T follicular helper cell (primary cell): ENCODE measurements at regions not wholly inside any gene's neighbourhood (a gene's known extent, or its start where the extent isn't known, plus 50 kb on each side); places are given as distances from the start of the nearest gene placed in this dataset.

Experiments
- DNase-seq: peaks from one replicate; pipeline ENCODE4 v3.0.0-alpha.2; 2020; ENCODE audit warnings: low read depth

DNA sequence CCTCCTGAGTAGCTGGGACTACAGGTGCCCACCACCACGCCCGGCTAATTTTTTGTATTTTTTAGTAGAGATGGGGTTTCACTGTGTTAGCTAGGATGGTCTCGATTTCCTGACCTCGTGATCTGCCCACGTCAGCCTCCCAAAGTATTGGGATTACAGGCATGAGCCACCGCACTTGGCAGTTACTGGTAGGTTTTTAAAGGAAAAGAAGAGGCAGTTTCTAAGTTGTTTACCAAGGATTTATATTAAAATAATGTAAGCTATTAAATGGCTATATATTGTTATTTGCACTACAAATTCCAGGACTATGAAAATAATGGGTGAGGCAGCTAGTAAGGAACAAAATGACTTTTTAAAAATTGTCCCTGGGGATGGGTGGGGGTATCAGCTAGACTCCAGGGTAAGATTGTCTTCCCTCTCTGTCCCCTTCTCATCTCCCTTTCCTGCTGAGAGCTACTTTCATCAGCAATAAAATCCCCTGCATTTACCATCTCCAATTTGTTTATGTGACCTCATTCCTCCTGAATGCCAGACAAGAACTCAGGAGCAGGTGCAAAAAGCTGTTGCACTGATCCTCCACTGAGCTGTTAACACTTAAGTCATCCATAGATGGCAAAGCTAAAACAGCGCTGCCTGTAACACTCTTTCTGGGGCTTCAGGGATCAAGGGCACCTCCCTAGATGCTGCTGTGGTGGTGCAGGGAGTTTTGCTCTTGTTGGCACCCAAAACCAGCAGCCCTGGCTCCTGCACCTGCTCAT, 165.2 kb downstream of the ZPLD1 start:
- DNase-seq, result no peak

DNA sequence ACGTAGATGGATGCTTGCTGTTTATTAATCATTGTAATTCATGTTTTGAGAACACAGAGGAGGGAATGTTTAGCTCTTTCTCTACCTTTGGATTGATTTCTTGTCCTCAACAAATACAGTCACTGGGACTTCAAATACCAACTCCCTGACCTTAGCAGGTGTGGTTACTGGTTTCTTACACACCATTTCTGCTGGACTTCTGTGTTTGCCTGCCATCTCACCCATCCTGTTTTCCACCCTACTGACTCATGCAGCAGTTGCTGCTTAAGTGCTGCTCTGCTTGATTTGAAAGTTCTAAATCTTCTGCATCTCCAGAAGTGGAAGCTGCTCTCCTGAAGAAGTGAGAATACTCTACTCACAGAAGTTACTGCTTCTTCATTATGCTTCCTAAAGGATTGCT, 170.3 kb downstream of the ZPLD1 start:
- no peak for DNase-seq

DNA sequence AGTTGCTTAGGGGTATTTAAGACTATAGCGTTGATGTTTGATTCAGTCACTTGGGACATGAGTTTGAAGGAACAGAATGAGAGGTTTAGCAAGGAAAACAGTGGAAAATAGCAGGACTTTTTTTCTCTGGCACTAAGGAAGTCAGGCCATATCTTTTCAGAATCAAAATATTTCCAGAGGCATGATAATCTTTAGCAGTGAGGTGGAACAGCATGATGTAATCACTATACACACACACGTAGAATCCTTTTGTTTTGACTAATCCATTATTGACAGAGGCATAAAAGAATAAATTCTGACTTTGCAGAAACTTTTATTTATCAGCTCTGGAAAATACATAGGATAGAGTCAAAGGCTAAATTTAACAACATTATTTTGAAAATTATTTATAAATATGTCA, 174.1 kb downstream of the ZPLD1 start:
- no peak for DNase-seq

DNA sequence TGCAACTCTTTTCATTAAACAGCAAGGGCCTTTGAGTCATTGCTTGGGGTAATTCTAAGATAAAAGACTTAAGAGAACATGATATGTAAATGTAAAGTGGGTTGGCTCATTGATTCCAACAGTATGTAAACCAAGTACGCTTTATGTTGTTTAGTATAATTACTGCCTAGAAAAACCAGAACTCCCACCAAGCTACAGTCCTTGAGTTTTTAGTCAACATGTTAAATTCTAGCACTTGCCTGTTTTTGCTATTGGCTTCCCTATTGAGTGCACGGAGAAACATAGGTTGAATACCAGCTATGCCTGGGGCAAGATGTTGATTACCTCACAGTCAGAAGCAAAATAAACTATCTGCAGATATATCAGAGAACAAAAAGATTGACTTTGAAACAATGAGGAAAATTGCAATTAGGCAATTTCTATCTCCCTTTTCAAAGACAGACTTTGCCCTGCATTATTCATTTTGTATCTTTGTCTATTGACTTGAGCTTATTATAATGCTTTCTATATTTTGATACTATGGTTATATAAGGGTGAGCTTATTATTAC, 179.3 kb downstream of the ZPLD1 start:
- no peak for DNase-seq

DNA sequence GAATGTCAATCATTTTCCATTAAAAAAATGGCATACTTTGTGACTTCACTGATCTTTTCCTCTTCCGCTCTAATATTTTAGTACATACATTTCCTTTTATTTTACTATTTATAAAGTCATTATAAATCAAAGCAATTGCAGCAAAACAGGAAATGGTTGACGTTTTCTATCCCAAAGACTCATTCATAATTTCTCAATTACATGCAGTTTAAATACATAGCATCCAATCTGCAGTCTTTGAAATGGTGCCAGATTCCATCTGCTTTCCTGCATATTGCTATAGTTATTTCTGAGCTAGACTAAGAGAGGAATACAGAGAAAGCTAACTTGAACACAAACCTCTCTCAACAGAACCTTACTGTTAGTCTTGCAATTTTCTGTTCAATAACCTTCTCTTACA, 179.8 kb downstream of the ZPLD1 start:
- no peak for DNase-seq

DNA sequence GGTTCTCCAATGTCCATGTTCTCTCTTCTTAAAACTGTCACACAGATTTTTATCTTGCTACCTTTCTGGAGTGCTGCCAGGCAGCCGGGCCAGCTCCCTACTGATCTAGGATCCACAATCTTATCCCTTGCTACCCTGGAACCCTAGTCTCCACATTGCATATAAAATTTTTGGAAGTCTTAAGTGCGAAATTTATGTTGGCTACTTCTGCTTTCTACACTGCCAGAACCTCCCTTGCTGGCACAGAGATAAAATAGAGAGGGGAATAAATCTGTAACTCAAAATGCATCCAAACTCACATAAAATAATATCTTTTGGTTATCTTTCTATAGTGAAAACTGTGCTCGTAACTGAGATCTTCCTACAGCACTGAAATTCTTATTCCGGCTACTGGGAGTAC, 182.6 kb downstream of the ZPLD1 start:
- DNase-seq, result no peak

DNA sequence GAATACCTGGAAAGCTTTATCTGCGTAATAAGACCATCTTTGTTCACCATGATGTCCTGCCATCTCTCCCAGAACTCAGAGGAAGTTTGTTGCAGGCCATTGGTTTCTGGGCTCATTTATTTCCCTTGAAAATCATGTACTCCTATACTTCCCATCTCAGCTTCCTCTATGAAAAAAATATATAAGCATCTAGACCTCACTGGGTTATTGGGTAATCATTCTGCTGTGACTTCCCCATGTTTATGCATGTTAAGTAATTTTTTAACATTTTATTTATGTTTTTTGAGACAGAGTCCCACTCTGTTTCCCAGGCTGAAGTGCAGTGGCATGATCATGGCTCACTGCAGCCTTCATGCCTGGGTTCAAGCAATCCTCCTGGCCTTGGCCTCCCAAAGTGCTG, 184.5 kb downstream of the ZPLD1 start:
- DNase-seq, result no peak

DNA sequence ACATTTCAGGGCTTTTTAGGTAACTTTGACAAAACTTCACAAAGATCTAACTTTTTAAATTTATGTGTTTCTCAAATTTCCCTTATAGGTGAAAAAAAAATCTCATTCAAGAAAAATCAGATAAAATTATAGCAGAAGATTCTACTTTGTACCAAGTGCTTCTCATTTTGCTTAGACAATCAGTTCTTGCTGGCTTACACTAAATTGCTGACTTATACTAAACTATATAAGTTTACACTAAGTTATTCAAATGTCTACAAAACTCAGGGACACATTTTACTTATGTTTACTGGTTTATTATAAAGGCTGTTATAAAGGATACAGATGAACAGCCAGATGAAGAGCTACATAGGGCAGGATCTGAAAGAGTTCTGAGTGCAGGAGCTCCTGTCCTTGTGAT, 195.1 kb downstream of the ZPLD1 start:
- no peak for DNase-seq

DNA sequence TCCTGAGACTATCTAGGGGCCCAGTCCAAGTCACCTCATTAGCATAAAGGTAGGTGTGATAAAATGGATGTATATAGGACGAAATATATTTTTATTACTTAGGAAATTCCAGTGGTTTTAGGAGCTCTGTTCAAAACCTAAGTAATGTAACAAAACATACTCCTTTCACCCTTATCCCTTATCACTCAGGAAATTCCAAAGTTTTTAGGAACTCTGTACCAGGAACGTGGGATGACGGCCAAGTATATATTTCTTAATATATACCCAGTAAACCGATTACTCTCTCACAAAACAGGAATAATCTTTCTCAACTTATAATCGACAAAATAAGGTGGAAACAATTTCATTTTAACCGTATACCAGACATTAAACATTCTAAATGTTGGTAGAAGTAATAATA, 195.7 kb downstream of the ZPLD1 start:
- no peak for DNase-seq

DNA sequence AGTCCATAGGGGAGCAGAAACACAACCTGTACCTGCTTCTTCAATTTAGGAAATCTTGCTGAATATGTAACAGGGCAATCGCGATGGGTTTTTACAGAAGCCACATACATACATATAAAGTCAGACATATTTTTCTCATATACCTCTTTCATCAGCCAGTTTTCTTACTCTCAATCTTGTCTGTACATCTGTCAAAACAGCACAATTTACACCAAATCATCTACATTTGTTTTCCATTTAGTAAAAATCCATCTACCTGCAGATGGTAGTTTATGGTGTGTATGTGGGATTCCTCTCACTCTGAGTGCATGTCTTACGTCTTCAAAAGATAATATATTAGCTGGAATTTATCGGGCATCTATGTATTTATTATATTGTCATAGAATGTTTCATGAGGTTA, 208.7 kb downstream of the ZPLD1 start:
- DNase-seq, result no peak

DNA sequence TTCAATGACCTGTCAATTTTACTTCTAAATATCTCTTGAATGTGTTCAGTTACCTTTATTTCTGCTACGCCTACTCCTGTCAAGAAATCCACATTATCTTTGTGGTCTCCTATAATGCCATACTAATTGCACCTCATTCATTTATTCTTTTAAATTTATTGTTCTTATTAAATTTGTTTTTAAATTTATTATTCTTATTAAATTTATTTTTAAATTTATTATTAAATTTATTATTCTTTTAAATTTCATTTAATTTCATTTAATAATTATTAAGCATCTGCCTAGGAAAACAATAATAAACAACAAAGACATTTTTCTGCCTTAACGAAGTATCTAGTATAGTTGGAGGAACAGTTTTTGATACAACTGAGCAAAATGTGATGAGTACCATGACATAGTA, 211.7 kb downstream of the ZPLD1 start:
- DNase-seq, result no peak

DNA sequence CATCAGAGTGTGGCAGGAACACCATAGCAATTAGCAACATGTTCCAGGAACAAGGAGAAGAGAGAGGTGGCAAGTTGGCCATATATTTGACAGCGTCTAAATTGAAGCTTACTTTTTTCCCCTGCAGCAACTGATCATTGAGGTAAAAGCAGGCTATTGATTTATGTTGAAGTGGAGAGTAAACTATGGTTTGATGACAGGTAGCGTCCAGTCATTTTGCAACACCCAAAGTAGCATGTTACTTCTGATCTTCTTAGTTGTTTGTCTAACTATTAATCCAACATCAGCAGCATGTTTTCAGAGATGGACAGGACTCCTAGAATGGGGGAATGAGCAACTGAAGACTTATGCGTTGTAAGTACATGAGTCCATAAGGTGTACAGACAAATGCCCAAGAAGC, 225.8 kb downstream of the ZPLD1 start:
- DNase-seq, result no peak

DNA sequence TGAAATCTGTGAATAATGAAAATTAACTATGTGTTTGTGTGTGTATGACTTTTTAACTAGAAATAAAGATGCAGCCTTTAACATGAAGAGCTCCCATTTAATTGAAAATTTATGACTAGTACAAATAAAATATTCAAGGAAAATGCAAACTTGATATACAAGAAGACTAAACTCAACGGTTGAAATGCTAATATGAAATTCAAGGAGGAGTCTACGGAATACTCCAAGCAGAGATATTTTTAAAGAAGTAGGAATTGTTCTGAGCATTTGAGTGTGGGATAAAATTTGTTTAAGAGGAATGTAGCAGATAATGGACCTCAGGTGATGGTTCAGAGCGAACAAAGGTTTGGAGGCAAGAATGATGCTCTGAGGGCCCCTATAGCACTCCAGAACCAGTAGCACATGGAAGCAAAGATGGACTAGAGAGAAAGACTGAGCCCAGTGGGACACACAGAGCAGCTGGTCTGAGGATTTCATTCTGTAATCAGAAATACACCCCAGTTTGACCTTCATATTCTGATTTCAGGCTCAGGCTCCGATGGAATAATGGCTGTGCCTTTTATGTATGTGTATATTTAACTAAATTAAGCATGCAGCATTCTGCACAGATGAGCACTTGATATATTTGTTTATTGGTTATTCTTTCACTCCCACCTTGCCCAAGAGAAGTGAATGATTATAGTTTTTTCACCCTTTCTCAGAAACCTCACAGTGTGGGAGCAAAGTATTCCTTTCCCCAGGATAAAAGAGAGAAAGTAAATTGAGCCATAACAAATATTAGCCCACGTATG, 227.1 kb downstream of the ZPLD1 start:
- DNase-seq, result no peak

DNA sequence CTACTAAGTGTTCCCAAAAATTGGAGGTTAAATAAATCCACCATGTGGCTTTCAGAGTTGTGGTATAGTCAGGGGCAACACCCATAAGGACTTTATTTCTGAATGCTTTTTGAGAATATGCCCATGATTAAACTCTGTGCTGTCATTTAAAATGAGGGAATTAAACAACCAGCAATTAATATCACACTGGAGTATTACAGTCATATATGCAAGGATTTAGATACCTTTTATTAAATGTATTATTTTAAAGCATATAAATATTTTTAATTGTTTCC, 227.6 kb downstream of the ZPLD1 start:
- no peak for DNase-seq

DNA sequence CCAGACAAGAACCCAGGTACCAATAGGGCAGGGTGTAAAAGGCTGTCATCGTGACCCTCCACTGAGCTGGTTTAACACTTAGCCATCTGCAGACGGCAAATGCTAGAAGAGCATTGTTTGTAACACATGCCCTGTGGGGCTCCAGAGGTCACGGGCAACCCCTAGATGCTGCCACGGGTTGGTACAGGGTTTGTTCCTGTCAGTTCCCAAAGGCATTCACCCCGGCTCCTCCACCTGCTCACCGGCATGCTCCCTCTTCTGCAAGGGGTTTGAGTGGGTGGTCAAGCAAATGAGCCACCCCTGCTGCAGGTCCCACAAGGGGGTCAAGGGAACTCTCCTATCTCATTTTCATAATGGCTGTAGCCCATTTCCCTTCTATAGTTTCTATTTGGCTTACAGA, 229.3 kb downstream of the ZPLD1 start:
- no peak for DNase-seq

DNA sequence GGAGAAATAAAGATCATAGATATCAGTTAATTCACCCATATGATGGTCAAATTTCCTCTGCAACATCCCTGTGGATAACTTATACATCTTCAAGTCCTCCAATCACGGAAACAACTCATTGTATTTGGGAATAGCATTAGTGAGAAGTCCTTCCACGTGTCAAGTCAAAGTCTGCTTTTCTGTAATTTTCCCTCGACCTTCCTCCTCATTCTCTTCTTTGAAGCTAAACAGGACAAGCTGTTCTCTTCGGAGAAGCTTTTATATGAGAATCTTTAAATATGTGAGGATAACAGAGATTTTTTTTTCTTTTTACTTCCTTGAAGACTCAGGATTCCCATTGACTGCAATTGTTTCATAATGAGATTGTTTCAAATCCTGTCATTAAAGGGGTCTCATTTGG, 230.4 kb downstream of the ZPLD1 start:
- no peak for DNase-seq

DNA sequence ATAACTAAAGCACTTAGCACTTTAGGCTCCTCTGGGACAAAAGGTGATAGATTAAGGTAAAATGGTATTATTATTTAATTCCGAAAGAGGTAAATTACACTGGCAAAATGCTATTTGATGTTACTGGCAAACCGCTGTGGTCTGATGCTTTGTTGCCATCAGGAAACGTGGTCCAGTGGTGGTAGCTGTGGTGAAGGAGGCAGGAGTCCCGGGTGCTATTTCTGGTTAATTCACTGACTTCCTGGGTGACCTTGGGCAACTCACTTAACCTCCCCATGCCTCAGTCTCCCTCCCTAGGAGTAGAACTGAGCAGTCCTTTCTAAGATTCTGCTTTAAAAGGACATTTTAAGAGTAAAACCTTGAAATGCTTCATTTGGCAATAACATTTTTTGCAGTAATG, 233.4 kb downstream of the ZPLD1 start:
- DNase-seq, result no peak

DNA sequence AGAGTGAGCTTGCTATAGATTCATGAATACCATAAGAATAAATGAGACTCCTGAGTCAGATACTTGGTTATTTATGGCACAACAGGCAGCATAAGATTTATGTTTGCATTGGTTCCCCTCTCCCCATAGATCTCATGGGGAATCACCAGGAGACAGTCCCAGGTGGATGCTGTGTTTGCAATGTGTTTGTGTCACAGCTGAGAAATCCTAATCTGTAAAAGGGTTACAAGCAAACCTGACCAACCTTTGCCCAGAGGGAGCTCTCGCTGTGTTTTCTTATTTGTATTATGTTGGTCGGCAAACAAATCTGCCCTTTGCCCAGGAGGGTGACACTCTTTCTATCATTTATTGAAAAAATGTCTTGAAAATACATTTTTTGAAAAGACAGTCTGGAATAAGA, 236.2 kb downstream of the ZPLD1 start:
- no peak for DNase-seq

DNA sequence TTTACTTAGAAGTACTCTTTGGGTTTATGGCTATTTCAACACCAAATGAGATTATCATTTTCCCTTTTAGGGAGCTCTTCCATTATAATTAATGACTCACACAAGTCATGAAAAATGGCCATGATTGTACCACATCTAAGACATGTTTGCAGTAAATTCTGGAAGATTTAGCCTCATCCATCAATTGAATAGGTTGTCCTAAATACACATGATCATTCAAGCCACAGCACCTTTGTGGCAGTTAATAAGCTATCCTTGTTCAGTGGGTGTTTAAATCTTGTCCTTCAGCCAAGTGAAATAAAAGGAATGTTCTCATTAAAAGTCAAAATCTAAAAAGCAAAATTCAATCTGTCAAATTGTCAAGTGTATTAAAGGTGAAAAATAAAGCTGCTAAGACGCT, 237.5 kb downstream of the ZPLD1 start:
- no peak for DNase-seq

DNA sequence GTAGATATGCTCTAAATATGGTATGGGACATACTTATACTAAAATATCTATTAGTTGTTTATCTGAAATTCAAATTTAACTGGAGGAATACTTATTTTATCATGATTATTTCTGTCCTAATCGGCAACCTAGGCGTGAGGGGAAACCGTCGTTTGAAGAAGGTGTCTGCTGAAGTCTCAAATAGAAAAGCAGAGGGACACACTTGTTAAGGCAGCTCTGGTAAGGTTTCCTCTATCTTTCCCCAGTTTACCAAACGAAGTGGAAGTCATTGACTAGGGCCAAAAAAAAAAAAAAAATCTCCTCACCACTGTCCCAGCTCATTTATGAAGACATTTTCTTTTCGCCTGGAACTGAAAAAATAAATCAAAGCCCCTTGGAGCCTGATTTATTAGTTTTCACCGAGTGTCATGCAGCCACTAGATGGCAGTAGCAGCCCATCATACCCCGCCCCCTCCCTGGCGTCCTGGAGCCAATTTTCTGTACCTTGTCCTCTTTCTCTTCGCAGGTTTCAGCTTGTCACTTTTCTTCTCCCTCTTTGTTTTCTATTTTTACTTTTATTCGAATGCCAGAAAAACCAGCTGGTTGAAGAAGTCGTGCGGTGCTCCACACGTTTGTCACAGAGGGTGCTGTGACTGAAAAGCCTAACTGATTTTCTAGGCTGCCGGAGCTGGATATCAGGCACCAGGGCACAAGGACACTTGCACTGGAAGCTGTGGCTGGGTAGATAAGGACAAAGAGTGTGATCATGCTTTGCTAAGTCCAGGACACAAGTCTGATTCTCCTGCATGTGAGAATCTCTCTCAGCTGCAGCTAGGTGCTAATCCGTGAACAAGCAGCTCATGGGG, 238.7 kb downstream of the ZPLD1 start:
- peak; percentile 21 for DNase-seq

DNA sequence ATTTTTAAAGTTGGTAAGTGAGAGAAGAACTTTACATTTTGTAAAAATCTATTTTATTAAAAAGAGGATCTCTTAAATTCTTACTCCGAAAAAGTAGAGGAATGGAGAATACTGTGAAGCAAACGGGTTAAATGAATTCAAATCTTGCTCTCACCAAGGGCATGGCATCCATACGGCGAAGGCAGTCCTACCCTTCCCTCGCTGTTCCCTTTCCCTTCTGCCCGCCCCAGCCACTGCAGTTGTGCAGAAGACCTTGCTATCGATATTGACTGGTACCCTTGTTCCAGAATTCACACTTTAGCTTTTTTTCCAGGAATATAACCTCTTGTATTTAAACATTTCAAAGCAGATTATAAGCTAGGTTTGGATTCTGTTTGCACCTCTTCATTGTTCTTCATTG, 239.5 kb downstream of the ZPLD1 start:
- DNase-seq, result no peak

DNA sequence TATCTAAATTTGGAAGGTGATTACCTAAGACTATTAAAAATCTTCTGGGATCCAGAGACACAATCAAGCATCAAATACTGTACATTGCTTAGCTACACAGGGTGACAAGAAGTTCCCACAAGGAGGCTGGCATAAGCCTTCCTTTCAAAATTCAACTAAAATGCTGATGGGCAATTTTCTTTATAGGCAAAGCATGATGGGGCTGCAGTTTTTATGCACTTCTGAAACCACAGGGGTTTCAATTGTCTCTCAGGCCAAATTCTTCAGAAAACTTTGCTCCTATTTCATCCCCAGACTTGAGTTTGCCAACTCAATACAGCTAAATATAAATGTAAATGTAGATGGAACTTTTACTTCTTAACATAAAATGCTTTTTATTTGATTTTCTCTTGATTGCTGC, 241.6 kb downstream of the ZPLD1 start:
- DNase-seq, result no peak

DNA sequence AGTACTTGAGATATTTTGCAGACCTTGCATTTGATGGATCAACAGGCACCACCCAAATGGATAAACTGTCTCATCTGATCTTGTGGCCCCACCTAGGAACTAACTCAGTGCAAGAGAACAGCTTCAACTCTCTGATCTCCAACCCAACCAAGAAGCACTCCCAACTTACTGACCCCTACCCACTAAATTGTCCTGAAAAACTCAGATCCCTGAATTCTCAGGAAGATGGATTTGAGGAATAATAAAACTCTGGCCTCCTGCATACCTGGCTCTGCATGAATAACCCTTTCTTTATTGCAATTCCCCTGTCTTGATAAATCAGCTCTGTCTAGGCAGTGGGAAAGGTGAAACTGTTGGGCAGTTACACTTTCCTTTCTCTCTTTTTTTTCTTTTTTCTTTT, 247.9 kb downstream of the ZPLD1 start:
- no peak for DNase-seq
